Stimulated activated CD8-positive, alpha-beta memory T cell treated with anti-CD3 and anti-CD28 coated beads, Interleukin-7, amount 100 ng/mL, for 1 hour (primary cell): ENCODE measurements at regions not wholly inside any gene's neighbourhood (a gene's known extent, or its start where the extent isn't known, plus 50 kb on each side); places are given as distances from the start of the nearest gene placed in this dataset.
"Not testable (repeated sequence)": the region's sequence is repeated elsewhere in the genome, so short reads cannot be mapped to it uniquely, and the experiment has no call there.

Experiments used
- DNase-seq, 2 donors: peaks; one replicate each; pipeline ENCODE4 v3.0.0-alpha.2; 2020; ENCODE audit warnings: low read depth in 2 of 2

GRCh38 chr4:9604031-9604892 is 160.0 kb downstream of the DEFB131A start:
- DNase-seq = peak; percentile 19 to 21

- DNase-seq = not testable (repeated sequence)
These were observed 160.6 kb downstream of the DEFB131A start for GRCh38 chr4:9604893-9605190.

- no peak for DNase-seq
These were observed 164.1 kb downstream of the DEFB131A start for GRCh38 chr4:9608300-9608699.

- DNase-seq = not testable (repeated sequence)
These were observed 166.1 kb downstream of the DEFB131A start for GRCh38 chr4:9610321-9610720.

- DNase-seq = no peak
These were observed 166.9 kb downstream of the DEFB131A start for GRCh38 chr4:9611101-9611500.

- not testable (repeated sequence) for DNase-seq
These were observed 145.0 kb upstream of the DRD5 start for GRCh38 chr4:9636411-9636810.

GRCh38 chr4:9659678-9660077 is 121.8 kb upstream of the DRD5 start:
- not testable (repeated sequence) for DNase-seq

GRCh38 chr4:9660955-9661354 is 120.5 kb upstream of the DRD5 start:
- DNase-seq = not testable (repeated sequence)

- DNase-seq = not testable (repeated sequence)
These were observed 110.7 kb upstream of the DRD5 start for GRCh38 chr4:9670725-9671124.

GRCh38 chr4:9677357-9677756 is 104.1 kb upstream of the DRD5 start:
- DNase-seq = not testable (repeated sequence)

GRCh38 chr4:9679704-9680478 is 101.5 kb upstream of the DRD5 start:
- no peak for DNase-seq

GRCh38 chr4:9683174-9683573 is 98.3 kb upstream of the DRD5 start:
- not testable (repeated sequence) for DNase-seq

GRCh38 chr4:9685016-9685415 is 96.4 kb upstream of the DRD5 start:
- DNase-seq = not testable (repeated sequence)

GRCh38 chr4:9685692-9686091 is 95.7 kb upstream of the DRD5 start:
- no peak for DNase-seq

GRCh38 chr4:9690636-9691237 is 90.7 kb upstream of the DRD5 start:
- DNase-seq = not testable (repeated sequence)

GRCh38 chr4:9691238-9692065 is 90.0 kb upstream of the DRD5 start:
- peak; percentile 74 to 78 for DNase-seq

GRCh38 chr4:9692791-9693491 is 88.5 kb upstream of the DRD5 start:
- not testable (repeated sequence) for DNase-seq

GRCh38 chr4:9694403-9694802 is 87.0 kb upstream of the DRD5 start:
- not testable (repeated sequence) for DNase-seq

- DNase-seq = not testable (repeated sequence)
These were observed 85.4 kb upstream of the DRD5 start for GRCh38 chr4:9695994-9696393.

- DNase-seq = not testable (repeated sequence)
These were observed 84.9 kb upstream of the DRD5 start for GRCh38 chr4:9696561-9696960.

GRCh38 chr4:9702019-9702418 is 79.4 kb upstream of the DRD5 start:
- DNase-seq = not testable (repeated sequence)
